Ascending aorta (tissue), 2 donors: ENCODE measurements at regions not wholly inside any gene's neighbourhood (a gene's known extent, or its start where the extent isn't known, plus 50 kb on each side); places are given as distances from the start of the nearest gene placed in this dataset.

Experiments
- DNase-seq, 2 donors: peaks; one replicate each; pipeline ENCODE4 v3.0.0-alpha.2; 2019; ENCODE audit warnings: low spot score in 2 of 2
- H3K27ac ChIP-seq, 2 donors: fragments of 200-600 bp; sonication (generic); one replicate each; pipeline ENCODE4 v1.5.1; 2016 to 2017; ENCODE audit warnings: mild to moderate bottlenecking in 1 of 2
- H3K27me3 ChIP-seq: fragments of 200-600 bp; sonication (generic); one replicate; pipeline ENCODE4 v1.5.1; 2017
- H3K36me3 ChIP-seq, 2 donors: fragments of 200-600 bp; sonication (generic); one replicate each; pipeline ENCODE4 v1.5.1; 2016
- H3K4me1 ChIP-seq, 2 donors: fragments of 200-600 bp; sonication (generic); one replicate each; pipeline ENCODE4 v1.5.1; 2016 to 2017; ENCODE audit warnings: mild to moderate bottlenecking in 1 of 2
- H3K4me3 ChIP-seq, 2 donors: fragments of 200-600 bp; sonication (generic); one replicate each; pipeline ENCODE4 v1.5.1; 2016 to 2017; ENCODE audit warnings: mild to moderate bottlenecking in 1 of 2
- H3K9me3 ChIP-seq, 2 donors: fragments of 200-600 bp; sonication (generic); one replicate each; pipeline ENCODE4 v1.5.1; 2016
- intact Hi-C: fragments of 100-400 bp; cut with DNase I; formaldehyde crosslinking; loops from one replicate; pipeline ENCODE4 v1.15.1; 2023
- TF ChIP-seq, protein P1 (sequence below), 3 experiments: fragments of 200-600 bp in 2 of 3; fragments of 450-650 bp in 1 of 3; sonication (generic) in 2 of 3; IDR thresholded peaks; one replicate each; pipeline ENCODE4 v1.5.1; 2016 to 2019; ENCODE audit warnings: antibody characterized with exemption in 3 of 3, mild to moderate bottlenecking in 1 of 3, moderate library complexity in 1 of 3

GRCh38 chr12:128019996-128020544 lies 246.9 kb upstream of the TMEM132C start:
- Histone ChIP-seq H3K4me3 (no peak overlapping the region), H3K4me1 (no peaks in the 10 kb centered on the region), H3K9me3 (no peaks in the 10 kb centered on the region), H3K36me3 (no peaks in the 10 kb centered on the region), H3K27me3 (no peaks in the 10 kb centered on the region), H3K27ac (no peak overlapping the region)
- DNase-seq = no peak
- intact Hi-C loops = no loop called here
- TF ChIP-seq, protein P1, sequence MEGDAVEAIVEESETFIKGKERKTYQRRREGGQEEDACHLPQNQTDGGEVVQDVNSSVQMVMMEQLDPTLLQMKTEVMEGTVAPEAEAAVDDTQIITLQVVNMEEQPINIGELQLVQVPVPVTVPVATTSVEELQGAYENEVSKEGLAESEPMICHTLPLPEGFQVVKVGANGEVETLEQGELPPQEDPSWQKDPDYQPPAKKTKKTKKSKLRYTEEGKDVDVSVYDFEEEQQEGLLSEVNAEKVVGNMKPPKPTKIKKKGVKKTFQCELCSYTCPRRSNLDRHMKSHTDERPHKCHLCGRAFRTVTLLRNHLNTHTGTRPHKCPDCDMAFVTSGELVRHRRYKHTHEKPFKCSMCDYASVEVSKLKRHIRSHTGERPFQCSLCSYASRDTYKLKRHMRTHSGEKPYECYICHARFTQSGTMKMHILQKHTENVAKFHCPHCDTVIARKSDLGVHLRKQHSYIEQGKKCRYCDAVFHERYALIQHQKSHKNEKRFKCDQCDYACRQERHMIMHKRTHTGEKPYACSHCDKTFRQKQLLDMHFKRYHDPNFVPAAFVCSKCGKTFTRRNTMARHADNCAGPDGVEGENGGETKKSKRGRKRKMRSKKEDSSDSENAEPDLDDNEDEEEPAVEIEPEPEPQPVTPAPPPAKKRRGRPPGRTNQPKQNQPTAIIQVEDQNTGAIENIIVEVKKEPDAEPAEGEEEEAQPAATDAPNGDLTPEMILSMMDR (IDR thresholded peaks at IDR 0.05) = no peak

- Histone ChIP-seq H3K27ac (no peak overlapping the region), H3K4me1 (no peaks in the 10 kb centered on the region), H3K27me3 (no peaks in the 10 kb centered on the region), H3K9me3 (no peaks in the 10 kb centered on the region), H3K36me3 (no peaks in the 10 kb centered on the region), H3K4me3 (no peak overlapping the region)
- DNase-seq = no peak
- TF ChIP-seq, protein P1 (IDR thresholded peaks at IDR 0.05) = no peak
- intact Hi-C loops = no loop called here
These were observed 245.4 kb upstream of the TMEM132C start for GRCh38 chr12:128021561-128021960.

GRCh38 chr12:128025589-128026245 lies 241.3 kb upstream of the TMEM132C start:
- H3K27me3 ChIP-seq = no peaks in the 10 kb centered on the region
- H3K4me1 ChIP-seq = no peaks in the 10 kb centered on the region
- no peak overlapping the region for H3K27ac ChIP-seq
- intact Hi-C loops = no loop called here
- TF ChIP-seq, protein P1 (IDR thresholded peaks at IDR 0.05) = no peak
- H3K36me3 ChIP-seq = no peaks in the 10 kb centered on the region
- no peaks in the 10 kb centered on the region for H3K9me3 ChIP-seq
- H3K4me3 ChIP-seq = no peak overlapping the region
- DNase-seq = no peak

- DNase-seq = no peak
These were observed 240.0 kb upstream of the TMEM132C start for GRCh38 chr12:128026696-128027574.

GRCh38 chr12:128033473-128033872 lies 233.5 kb upstream of the TMEM132C start:
- TF ChIP-seq, protein P1 (IDR thresholded peaks at IDR 0.05) = no peak
- intact Hi-C loops = no loop called here
- Histone ChIP-seq H3K4me3 (no peak overlapping the region), H3K36me3 (no peaks in the 10 kb centered on the region), H3K4me1 (no peaks in the 10 kb centered on the region), H3K27me3 (no peaks in the 10 kb centered on the region), H3K27ac (no peak overlapping the region), H3K9me3 (no peaks in the 10 kb centered on the region)
- no peak for DNase-seq

More at GRCh38 chr12:128026696-128027574, 240.0 kb upstream of the TMEM132C start:
- TF ChIP-seq, protein P1 (IDR thresholded peaks at IDR 0.05) = no peak
- intact Hi-C loops = no loop called here
- H3K4me1 ChIP-seq = no peaks in the 10 kb centered on the region
- no peaks in the 10 kb centered on the region for H3K36me3 ChIP-seq
- no peak overlapping the region for H3K27ac ChIP-seq
- no peaks in the 10 kb centered on the region for H3K9me3 ChIP-seq
- H3K4me3 ChIP-seq = no peak overlapping the region
- no peaks in the 10 kb centered on the region for H3K27me3 ChIP-seq
